ENCODE measurements at regions not wholly inside any gene's neighbourhood (a gene's known extent, or its start where the extent isn't known, plus 50 kb on each side); places are given as distances from the start of the nearest gene placed in this dataset.

GRCh38 chrX:44035571-44035970 lies 62.4 kb upstream of the NDP start:
- Histone ChIP-seq H3K4me2 (ENCODE audit: insufficient read depth, insufficient read length, low read length) (no peak overlapping the region), H3K14ac (ENCODE audit: insufficient read depth, low read length) (no peak overlapping the region), H3K9ac (ENCODE audit: extremely low read depth, insufficient read length, low read length) (no peak overlapping the region), H3K27me3 (ENCODE audit: insufficient read depth, low read length) (no peaks in the 10 kb centered on the region), H3K23ac (ENCODE audit: insufficient read length, low read depth, low read length) (no peak overlapping the region), H2BK20ac (ENCODE audit: low read depth, low read length, poor library complexity, severe bottlenecking) (no peak overlapping the region), H2AK5ac (ENCODE audit: insufficient read length, low read length) (no peak overlapping the region), H2BK15ac (ENCODE audit: low read depth, low read length) (no peak overlapping the region), H3K27ac (ENCODE audit: insufficient read length, low read depth, low read length) (no peak overlapping the region), H3K18ac (ENCODE audit: insufficient read length, low read depth, low read length) (no peak overlapping the region), H4K5ac (ENCODE audit: insufficient read length, low read depth, low read length) (no peak overlapping the region), H3T11ph (ENCODE audit: low read length) (no peak overlapping the region), H3K9me3 (ENCODE audit: control insufficient read depth, low read depth, low read length) (peaks cover 27% of the 10 kb centered on the region), H3K56ac (ENCODE audit: insufficient read length, low read depth, low read length) (no peak overlapping the region), H2BK12ac (ENCODE audit: insufficient read length, low read depth, low read length) (no peak overlapping the region), H2BK120ac (ENCODE audit: low read depth, low read length, poor library complexity, severe bottlenecking) (no peak overlapping the region), H4K20me1 (ENCODE audit: control insufficient read depth, insufficient read depth, insufficient read length) (no peaks in the 10 kb centered on the region), H3K4me1 (ENCODE audit: insufficient read depth, low read length) (no peaks in the 10 kb centered on the region), H3K79me2 (ENCODE audit: insufficient read depth, low read length) (no peaks in the 10 kb centered on the region), H2BK5ac (ENCODE audit: insufficient read length, low read length) (no peak overlapping the region), H4K91ac (ENCODE audit: insufficient read length, low read depth, low read length) (no peak overlapping the region), H3K4ac (ENCODE audit: low read depth, low read length) (no peak overlapping the region), H4K8ac (replicated peaks; ENCODE audit: insufficient read length, low read depth, low read length) (no peak overlapping the region), H3K79me1 (ENCODE audit: insufficient read depth, low read depth, low read length, poor library complexity, severe bottlenecking) (no peaks in the 10 kb centered on the region), H2AFZ (ENCODE audit: low read length) (no peak overlapping the region), H3K23me2 (ENCODE audit: insufficient read length, low read depth, low read length, poor library complexity, severe bottlenecking) (no peaks in the 10 kb centered on the region)
- no peaks in the 10 kb centered on the region; a peak in 1 of 7 replicates for H3K36me3 Mint-ChIP-seq (ENCODE audit: insufficient read depth in 1 of 3, low read depth in 3 of 3)
- TF ChIP-seq CTCF (conservative IDR thresholded peaks at IDR 0.05) = no peak
- no CpG with 5 or more reads among the region's 2 CpGs for WGBS (ENCODE audit: extremely low coverage, insufficient read length, low lambda C conversion rate)
- peaks cover 8 to 18% of the 10 kb centered on the region in 2 experiments for H3K4me1 Mint-ChIP-seq
- no peak overlapping the region for H3K27ac Mint-ChIP-seq
- DNase-seq = no peak
- H3K9me3 Mint-ChIP-seq = peaks cover 53 to 70% of the 10 kb centered on the region in 2 experiments
- H3K4me3 Mint-ChIP-seq = no peak overlapping the region
- H3K27me3 Mint-ChIP-seq (ENCODE audit: low read depth) = no peaks in the 10 kb centered on the region; the same call in 1 of the 2 replicates
